H9 (cell line): ENCODE measurements at regions not wholly inside any gene's neighbourhood (a gene's known extent, or its start where the extent isn't known, plus 50 kb on each side); places are given as distances from the start of the nearest gene placed in this dataset.

Source experiments
- DNase-seq: peaks from one replicate; pipeline ENCODE4 v3.0.0-alpha.2; 2017
- H2AFZ ChIP-seq: one replicate; pipeline ENCODE4 v1.6.1; 2013; ENCODE audit warnings: mild to moderate bottlenecking, low read length, control low read depth, moderate library complexity
- H2AK5ac ChIP-seq: 2 replicates; pipeline ENCODE4 v1.6.1; 2013; ENCODE audit warnings: low read length, control low read depth, mixed read lengths; ENCODE audit not compliant: insufficient read length
- H2BK120ac ChIP-seq: one replicate; pipeline ENCODE4 v1.6.1; 2013; ENCODE audit warnings: low read depth, mild to moderate bottlenecking, low read length, control low read depth, inconsistent platforms; ENCODE audit not compliant: poor library complexity, severe bottlenecking
- H2BK12ac ChIP-seq: 2 replicates; pipeline ENCODE4 v1.6.1; 2013; ENCODE audit warnings: low read length, control low read depth, mixed read lengths, low read depth; ENCODE audit not compliant: insufficient read length
- H2BK15ac ChIP-seq: 2 replicates; pipeline ENCODE4 v1.6.1; 2013; ENCODE audit warnings: low read depth, low read length, control low read depth
- H2BK20ac ChIP-seq: one replicate; pipeline ENCODE4 v1.6.1; 2013; ENCODE audit warnings: low read depth, mild to moderate bottlenecking, low read length, control low read depth, inconsistent platforms; ENCODE audit not compliant: poor library complexity, severe bottlenecking
- H2BK5ac ChIP-seq: 2 replicates; pipeline ENCODE4 v1.6.1; 2013; ENCODE audit warnings: low read length, control low read depth, mixed read lengths; ENCODE audit not compliant: insufficient read length
- H3K14ac ChIP-seq: 2 replicates; pipeline ENCODE4 v1.6.1; 2013; ENCODE audit warnings: low read length, control low read depth; ENCODE audit not compliant: insufficient read depth
- H3K18ac ChIP-seq: 2 replicates; pipeline ENCODE4 v1.6.1; 2013; ENCODE audit warnings: low read depth, mild to moderate bottlenecking, mixed read lengths, low read length, control low read depth; ENCODE audit not compliant: insufficient read length
- H3K23ac ChIP-seq: 2 replicates; pipeline ENCODE4 v1.6.1; 2013; ENCODE audit warnings: low read length, control low read depth, mixed read lengths, low read depth; ENCODE audit not compliant: insufficient read length
- H3K23me2 ChIP-seq: 2 replicates; pipeline ENCODE4 v1.6.1; 2013; ENCODE audit warnings: low read depth, mild to moderate bottlenecking, mixed read lengths, low read length, control low read depth; ENCODE audit not compliant: insufficient read length, poor library complexity, severe bottlenecking
- H3K27ac ChIP-seq: 2 replicates; pipeline ENCODE4 v1.5.1; 2013; ENCODE audit warnings: low read length, control low read depth, mixed read lengths, low read depth; ENCODE audit not compliant: insufficient read length
- H3K27me3 ChIP-seq: 2 replicates; pipeline ENCODE4 v1.6.1; 2013; ENCODE audit warnings: low read length, control low read depth, inconsistent platforms; ENCODE audit not compliant: insufficient read depth
- H3K4ac ChIP-seq: 2 replicates; pipeline ENCODE4 v1.6.1; 2013; ENCODE audit warnings: low read depth, mild to moderate bottlenecking, control low read depth, inconsistent platforms, low read length, moderate library complexity
- H3K4me1 ChIP-seq: 2 replicates; pipeline ENCODE4 v1.6.1; 2013; ENCODE audit warnings: low read length, control low read depth, inconsistent platforms; ENCODE audit not compliant: insufficient read depth
- H3K4me2 ChIP-seq: 2 replicates; pipeline ENCODE4 v1.6.1; 2013; ENCODE audit warnings: low read length, control low read depth, mixed read lengths; ENCODE audit not compliant: insufficient read length, insufficient read depth
- H3K56ac ChIP-seq: 2 replicates; pipeline ENCODE4 v1.6.1; 2013; ENCODE audit warnings: low read depth, mild to moderate bottlenecking, mixed read lengths, low read length, control low read depth; ENCODE audit not compliant: insufficient read length
- H3K79me1 ChIP-seq: 2 replicates; pipeline ENCODE4 v1.6.1; 2013; ENCODE audit warnings: low read depth, mild to moderate bottlenecking, moderate library complexity, low read length, control low read depth, inconsistent platforms; ENCODE audit not compliant: insufficient read depth, poor library complexity, severe bottlenecking
- H3K79me2 ChIP-seq: 2 replicates; pipeline ENCODE4 v1.6.1; 2013; ENCODE audit warnings: low read length, control low read depth, inconsistent platforms; ENCODE audit not compliant: insufficient read depth
- H3K9ac ChIP-seq: 2 replicates; pipeline ENCODE4 v1.6.1; 2013; ENCODE audit warnings: low read length, control low read depth, mixed read lengths; ENCODE audit not compliant: insufficient read length; ENCODE audit errors: extremely low read depth
- H3K9me3 ChIP-seq: one replicate; pipeline ENCODE4 v1.6.1; 2013; ENCODE audit warnings: low read depth, low read length, inconsistent platforms; ENCODE audit not compliant: control insufficient read depth
- H3T11ph ChIP-seq: one replicate; pipeline ENCODE4 v1.6.1; 2013; ENCODE audit warnings: mild to moderate bottlenecking, low read length, control low read depth, inconsistent platforms
- H4K20me1 ChIP-seq: one replicate; pipeline ENCODE4 v1.6.1; 2013; ENCODE audit not compliant: control insufficient read depth, insufficient read length, insufficient read depth
- H4K5ac ChIP-seq: 2 replicates; pipeline ENCODE4 v1.6.1; 2013; ENCODE audit warnings: low read depth, mild to moderate bottlenecking, mixed read lengths, low read length, control low read depth; ENCODE audit not compliant: insufficient read length
- H4K8ac ChIP-seq: replicated peaks from 2 replicates; pipeline ENCODE4 v1.6.1; 2013; ENCODE audit warnings: low read length, control low read depth, mixed read lengths, low read depth; ENCODE audit not compliant: insufficient read length
- H4K91ac ChIP-seq: 2 replicates; pipeline ENCODE4 v1.6.1; 2013; ENCODE audit warnings: low read depth, mild to moderate bottlenecking, moderate library complexity, mixed read lengths, low read length, control low read depth; ENCODE audit not compliant: insufficient read length
- H3K27ac Mint-ChIP-seq, 3 experiments: 2 replicates in 2 of 3; 3 replicates in 1 of 3; pipeline ENCODE4 v1.8.0; 2020 to 2021; ENCODE audit warnings: mixed read lengths in 3 of 3, mild to moderate bottlenecking in 1 of 3, moderate library complexity in 1 of 3
- H3K27me3 Mint-ChIP-seq: 2 replicates; pipeline ENCODE4 v1.8.0; 2021; ENCODE audit warnings: low read depth, mild to moderate bottlenecking, moderate library complexity, mixed read lengths
- H3K36me3 Mint-ChIP-seq, 3 experiments: 2 replicates in 2 of 3; 3 replicates in 1 of 3; pipeline ENCODE4 v1.8.0; 2020 to 2021; ENCODE audit warnings: low read depth in 3 of 3, mixed read lengths in 3 of 3; ENCODE audit not compliant: insufficient read depth in 1 of 3
- H3K4me1 Mint-ChIP-seq, 2 experiments: 2 replicates each; pipeline ENCODE4 v1.8.0; 2020; ENCODE audit warnings: mixed read lengths in 2 of 2
- H3K4me3 Mint-ChIP-seq, 2 experiments: 2 replicates in 1 of 2; 3 replicates in 1 of 2; pipeline ENCODE4 v1.8.0; 2020 to 2021; ENCODE audit warnings: mild to moderate bottlenecking in 2 of 2, mixed read lengths in 2 of 2, moderate library complexity in 1 of 2
- H3K9me3 Mint-ChIP-seq, 2 experiments: 2 replicates in 1 of 2; 3 replicates in 1 of 2; pipeline ENCODE4 v1.8.0; 2020; ENCODE audit warnings: mild to moderate bottlenecking in 2 of 2, mixed read lengths in 2 of 2, moderate library complexity in 1 of 2
- WGBS: extraction: QIAGEN DNeasy Blood & Tissue Kit; methylation state at CpG from one replicate; pipeline ENCODE4 v1.1.7; 2013; ENCODE audit warnings: missing lambda C conversion rate, low lambda C conversion rate, mixed read lengths; ENCODE audit not compliant: insufficient read length; ENCODE audit errors: extremely low coverage; 5-methylcytosine and 5-hydroxymethylcytosine counted together
- TF ChIP-seq, protein P1 (sequence below): fragments of 200-600 bp; sonication (generic); conservative IDR thresholded peaks from 3 replicates; pipeline ENCODE4 v1.8.0; 2021; ENCODE audit warnings: antibody characterized with exemption, mild to moderate bottlenecking

DNA sequence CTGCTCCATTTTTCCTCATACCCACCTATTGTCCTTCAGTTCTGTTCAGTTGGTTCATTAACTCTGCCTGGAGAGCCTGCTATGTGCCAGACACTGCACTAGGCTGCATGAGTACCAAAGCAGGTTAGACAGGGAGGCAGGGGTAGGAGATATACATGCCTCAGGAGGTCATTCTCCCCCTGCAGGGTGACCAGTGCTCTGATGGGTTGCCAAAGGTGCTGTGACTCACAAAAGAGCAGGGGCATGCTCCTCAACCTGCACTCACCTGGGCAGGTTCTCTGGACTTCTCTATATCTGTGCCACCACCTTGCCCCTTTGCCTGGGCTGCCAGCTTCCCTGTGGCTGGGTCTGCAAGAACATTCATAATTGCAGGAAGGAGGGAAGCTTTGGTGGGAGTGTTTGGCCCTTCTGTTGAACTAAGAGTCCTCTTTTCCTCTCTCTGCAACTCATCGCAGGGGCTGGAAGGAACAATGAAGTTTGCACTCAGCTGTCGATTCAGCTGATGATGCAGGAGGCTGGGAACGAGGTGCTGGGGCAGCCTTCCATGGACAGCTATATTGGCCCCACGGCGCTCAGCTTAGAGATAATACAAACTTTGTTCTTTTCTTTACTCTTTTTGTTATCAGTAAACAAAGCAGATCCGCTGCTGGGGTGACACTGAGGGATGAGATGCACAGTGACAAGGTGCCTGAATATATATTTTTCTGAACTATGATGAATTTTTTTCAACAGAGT lies 356.4 kb upstream of the PLXNA2 start:
- no peak overlapping the region for H3K23ac ChIP-seq
- H4K8ac ChIP-seq = no peak overlapping the region
- H4K5ac ChIP-seq = no peak overlapping the region
- no peak overlapping the region for H2BK15ac ChIP-seq
- no peaks in the 10 kb centered on the region for H3K27me3 Mint-ChIP-seq
- no peak overlapping the region for H2BK20ac ChIP-seq
- DNase-seq = peak; percentile 41
- no peak overlapping the region for H2BK120ac ChIP-seq
- no peaks in the 10 kb centered on the region for H3K9me3 Mint-ChIP-seq
- peak overlapping the region; percentile 6 for H3K4me2 ChIP-seq
- H3K4me1 Mint-ChIP-seq = peaks cover 48 to 58% of the 10 kb centered on the region in 2 experiments
- WGBS = no CpG with 5 or more reads among the region's 6 CpGs
- no peaks in the 10 kb centered on the region for H3K27me3 ChIP-seq
- no peaks in the 10 kb centered on the region for H3K79me2 ChIP-seq
- no peak overlapping the region for H3K9ac ChIP-seq
- H3K9me3 ChIP-seq = no peaks in the 10 kb centered on the region
- TF ChIP-seq, protein P1, sequence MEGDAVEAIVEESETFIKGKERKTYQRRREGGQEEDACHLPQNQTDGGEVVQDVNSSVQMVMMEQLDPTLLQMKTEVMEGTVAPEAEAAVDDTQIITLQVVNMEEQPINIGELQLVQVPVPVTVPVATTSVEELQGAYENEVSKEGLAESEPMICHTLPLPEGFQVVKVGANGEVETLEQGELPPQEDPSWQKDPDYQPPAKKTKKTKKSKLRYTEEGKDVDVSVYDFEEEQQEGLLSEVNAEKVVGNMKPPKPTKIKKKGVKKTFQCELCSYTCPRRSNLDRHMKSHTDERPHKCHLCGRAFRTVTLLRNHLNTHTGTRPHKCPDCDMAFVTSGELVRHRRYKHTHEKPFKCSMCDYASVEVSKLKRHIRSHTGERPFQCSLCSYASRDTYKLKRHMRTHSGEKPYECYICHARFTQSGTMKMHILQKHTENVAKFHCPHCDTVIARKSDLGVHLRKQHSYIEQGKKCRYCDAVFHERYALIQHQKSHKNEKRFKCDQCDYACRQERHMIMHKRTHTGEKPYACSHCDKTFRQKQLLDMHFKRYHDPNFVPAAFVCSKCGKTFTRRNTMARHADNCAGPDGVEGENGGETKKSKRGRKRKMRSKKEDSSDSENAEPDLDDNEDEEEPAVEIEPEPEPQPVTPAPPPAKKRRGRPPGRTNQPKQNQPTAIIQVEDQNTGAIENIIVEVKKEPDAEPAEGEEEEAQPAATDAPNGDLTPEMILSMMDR = 0 out of 3 replicates have a peak, but pooled peaks have one; percentile 15
- H3K23me2 ChIP-seq = no peaks in the 10 kb centered on the region
- H3K4me1 ChIP-seq = peaks cover 12% of the 10 kb centered on the region; the same call in 1 of the 2 replicates
- H3K27ac ChIP-seq = no peak overlapping the region
- no peak overlapping the region for H3K56ac ChIP-seq
- no peak overlapping the region for H4K91ac ChIP-seq
- no peak overlapping the region for H2AK5ac ChIP-seq
- H2BK5ac ChIP-seq = no peak overlapping the region
- no peak overlapping the region for H3K4me3 Mint-ChIP-seq
- no peak overlapping the region for H2BK12ac ChIP-seq
- H3K14ac ChIP-seq = peak overlapping the region; percentile 12
- no peak overlapping the region for H3K18ac ChIP-seq
- H3K27ac Mint-ChIP-seq = peak overlapping the region in 1 of 3 experiments; percentile 17; a peak in 1 of 7 replicates
- no peaks in the 10 kb centered on the region for H3K36me3 Mint-ChIP-seq
- H4K20me1 ChIP-seq = no peaks in the 10 kb centered on the region
- no peaks in the 10 kb centered on the region for H3K79me1 ChIP-seq
- no peak overlapping the region for H3T11ph ChIP-seq
- H3K4ac ChIP-seq = no peak overlapping the region
- H2AFZ ChIP-seq = no peak overlapping the region
